ENCODE measurements at regions not wholly inside any gene's neighbourhood (a gene's known extent, or its start where the extent isn't known, plus 50 kb on each side); places are given as distances from the start of the nearest gene placed in this dataset.

DNA sequence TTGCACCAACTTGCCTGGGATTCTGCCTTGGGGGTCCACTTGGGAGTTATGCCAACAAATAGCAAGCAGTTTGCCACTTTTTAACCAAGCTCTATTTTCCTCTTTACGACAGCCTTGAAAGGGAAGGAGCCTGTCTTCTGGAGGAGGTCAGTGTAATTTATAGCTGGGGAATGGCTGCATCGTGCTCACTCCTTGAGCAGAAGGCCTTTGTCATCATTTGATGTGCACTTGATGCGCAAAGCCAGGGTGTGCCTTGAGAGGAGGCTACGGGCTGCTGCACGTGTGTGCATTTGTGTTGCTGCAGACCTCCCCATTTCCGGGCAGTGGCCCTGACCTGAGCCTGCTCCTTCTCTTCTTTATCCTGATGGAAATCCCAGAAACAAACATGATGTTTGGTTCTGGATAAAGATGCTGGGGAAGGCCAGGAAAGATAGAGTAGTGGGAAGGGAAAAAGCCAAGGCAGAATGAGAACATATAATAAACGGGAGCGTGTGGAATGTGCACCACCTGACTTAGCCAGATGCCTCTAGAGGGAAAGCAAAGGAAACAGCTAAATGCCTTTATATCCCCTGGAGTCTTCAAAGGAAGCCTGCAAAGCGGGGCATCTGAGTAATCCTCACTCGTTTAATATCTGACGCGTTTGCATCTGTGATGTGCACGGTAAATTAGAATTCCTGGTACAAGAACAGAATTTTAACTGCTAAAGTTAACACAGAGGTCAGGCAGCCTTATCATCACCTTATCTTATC, 68.3 kb upstream of the ZNF521 start:
- Histone ChIP-seq H3K27me3 (ENCODE audit: control insufficient read depth, insufficient read depth, low read length) (no peaks in the 10 kb centered on the region), H3K9me3 (ENCODE audit: control insufficient read depth, insufficient read depth, low read depth, low read length) (no peaks in the 10 kb centered on the region), H3K4me1 (ENCODE audit: control insufficient read depth, insufficient read depth, low read length) (peaks cover 3% of the 10 kb centered on the region; the same call in 1 of the 2 replicates), H3K36me3 (ENCODE audit: control insufficient read depth, insufficient read depth, low read length) (no peaks in the 10 kb centered on the region), H3K4me3 (ENCODE audit: low read depth, low read length) (no peak overlapping the region), H3K9ac (ENCODE audit: low read length) (no peak overlapping the region), H3K27ac (ENCODE audit: low read depth, low read length) (no peak overlapping the region)

DNA sequence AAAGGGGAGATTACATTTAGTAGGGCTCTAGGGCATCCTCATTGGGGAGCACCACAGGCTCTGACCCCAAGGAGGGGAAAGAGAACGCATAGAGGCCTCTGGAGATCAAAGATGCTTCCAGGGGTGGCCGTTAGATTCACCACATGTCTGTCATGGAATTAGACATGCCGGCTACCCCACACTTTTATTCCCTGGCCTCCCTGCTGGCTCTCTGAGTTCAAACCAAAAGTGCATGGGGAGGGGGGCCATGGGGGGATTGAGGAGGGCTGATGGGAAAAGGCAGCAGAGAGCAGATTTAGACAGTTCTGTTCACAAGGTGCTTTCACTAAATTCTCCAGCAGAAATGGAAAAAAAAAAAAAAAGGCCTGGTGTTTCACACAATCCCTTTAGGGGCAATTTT, 64.4 kb upstream of the ZNF521 start:
- Histone ChIP-seq H3K27ac (ENCODE audit: low read depth, low read length) (no peak overlapping the region), H3K4me3 (ENCODE audit: low read depth, low read length) (no peak overlapping the region), H3K9ac (ENCODE audit: low read length) (no peak overlapping the region), H3K9me3 (ENCODE audit: control insufficient read depth, insufficient read depth, low read depth, low read length) (no peaks in the 10 kb centered on the region), H3K27me3 (ENCODE audit: control insufficient read depth, insufficient read depth, low read length) (no peaks in the 10 kb centered on the region), H3K36me3 (ENCODE audit: control insufficient read depth, insufficient read depth, low read length) (no peaks in the 10 kb centered on the region), H3K4me1 (ENCODE audit: control insufficient read depth, insufficient read depth, low read length) (no peaks in the 10 kb centered on the region)

DNA sequence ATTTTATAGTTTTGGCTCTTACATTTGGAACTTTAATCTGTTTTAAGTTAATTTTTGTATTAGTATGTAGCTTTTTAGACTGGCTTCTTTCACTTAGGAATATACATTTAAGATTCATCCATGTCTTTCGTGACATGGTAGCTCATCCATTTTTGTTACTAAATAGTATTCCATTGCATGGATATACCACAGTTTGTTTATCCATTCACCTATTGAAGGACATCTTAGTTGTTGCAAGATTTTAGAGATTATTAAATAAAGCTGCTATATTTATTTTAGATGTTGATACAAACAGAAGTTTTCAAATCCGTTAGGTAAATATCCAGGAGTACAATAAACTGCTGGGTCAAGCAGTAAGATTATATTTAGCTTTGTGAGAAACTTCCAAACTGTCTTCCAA, 58.0 kb upstream of the ZNF521 start:
- Histone ChIP-seq H3K27ac (ENCODE audit: low read depth, low read length) (no peak overlapping the region), H3K4me3 (ENCODE audit: low read depth, low read length) (no peak overlapping the region), H3K27me3 (ENCODE audit: control insufficient read depth, insufficient read depth, low read length) (no peaks in the 10 kb centered on the region), H3K36me3 (ENCODE audit: control insufficient read depth, insufficient read depth, low read length) (no peaks in the 10 kb centered on the region), H3K9ac (ENCODE audit: low read length) (no peak overlapping the region), H3K4me1 (ENCODE audit: control insufficient read depth, insufficient read depth, low read length) (no peaks in the 10 kb centered on the region), H3K9me3 (ENCODE audit: control insufficient read depth, insufficient read depth, low read depth, low read length) (no peaks in the 10 kb centered on the region)

DNA sequence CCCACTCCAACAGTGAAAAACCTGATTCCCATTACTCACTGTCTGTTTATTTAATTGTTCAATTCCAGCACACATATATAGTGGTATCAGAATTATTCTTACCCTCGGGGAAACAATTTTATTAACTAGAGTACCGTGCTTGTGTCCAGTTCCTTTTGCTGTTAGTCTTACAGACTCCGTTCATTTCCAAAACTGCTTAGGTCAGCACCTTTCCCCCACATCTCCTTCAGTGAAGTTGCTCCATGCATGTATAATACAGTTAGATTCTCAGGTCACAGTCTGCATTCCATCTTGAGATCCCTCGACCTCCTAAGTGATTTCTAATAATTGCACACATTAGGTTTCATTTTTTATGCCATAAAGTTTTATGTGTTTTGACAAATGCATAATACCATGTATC, 56.3 kb upstream of the ZNF521 start:
- no peaks in the 10 kb centered on the region for H3K4me1 ChIP-seq (ENCODE audit: control insufficient read depth, insufficient read depth, low read length)
- H3K9me3 ChIP-seq (ENCODE audit: control insufficient read depth, insufficient read depth, low read depth, low read length), result no peaks in the 10 kb centered on the region
- H3K4me3 ChIP-seq (ENCODE audit: low read depth, low read length), result no peak overlapping the region
- no peaks in the 10 kb centered on the region for H3K27me3 ChIP-seq (ENCODE audit: control insufficient read depth, insufficient read depth, low read length)
- no peak overlapping the region for H3K9ac ChIP-seq (ENCODE audit: low read length)
- H3K27ac ChIP-seq (ENCODE audit: low read depth, low read length), result no peak overlapping the region
- no peaks in the 10 kb centered on the region for H3K36me3 ChIP-seq (ENCODE audit: control insufficient read depth, insufficient read depth, low read length)

All from HUES6 (cell line).